GM12878 (cell line): ENCODE measurements at regions not wholly inside any gene's neighbourhood (a gene's known extent, or its start where the extent isn't known, plus 50 kb on each side); places are given as distances from the start of the nearest gene placed in this dataset.

ENCODE experiments used
- ATAC-seq: fragments of 200-7000 bp; cut with Tn5 transposase; 3 replicates; pipeline ENCODE4 v1.9.1; 2020; ENCODE audit warnings: mild to moderate bottlenecking, moderate library complexity
- BruUV-seq: library from RNA; stranded (reverse); fragments of 400-500 nt; replicated peaks from 2 replicates; lab custom pipeline; 2021; lab: Mats Ljungman, UMichigan
- CTCF ChIA-PET: fragments of 300-600 bp; sonication (Branson Sonifier 250); formaldehyde crosslinking; extraction: SDS; loops from one replicate; lab custom pipeline; 2021; ENCODE audit warnings: inconsistent platforms; lab: Yijun Ruan, JAX
- POLR2A ChIA-PET: fragments of 350-600 bp; formaldehyde crosslinking; extraction: SDS; loops from one replicate; lab custom pipeline; 2021; ENCODE audit warnings: inconsistent platforms; lab: Charles Lee
- RAD21 ChIA-PET: fragments of 300-600 bp; sonication (Branson Sonifier 250); formaldehyde crosslinking; loops from one replicate; lab custom pipeline; 2023; ENCODE audit warnings: antibody characterized with exemption; ENCODE audit not compliant: unreplicated experiment; lab: Charles Lee
- SMC1A ChIA-PET: fragments of 300-600 bp; sonication (Branson Sonifier 250); formaldehyde crosslinking; loops from one replicate; lab custom pipeline; 2023; ENCODE audit not compliant: unreplicated experiment, uncharacterized antibody; lab: Charles Lee
- DNase-seq: peaks from one replicate; pipeline ENCODE4 v3.0.0-alpha.2; 2011; ENCODE audit warnings: low read depth, low spot score
- FAIRE-seq: peaks from 3 replicates; lab custom pipeline; 2011; peaks lifted over from hg19 to GRCh38; lab: Jason Lieb, UNC
- H2AFZ ChIP-seq: 2 replicates; pipeline ENCODE4 v1.6.0; 2011; ENCODE audit warnings: low read depth, low read length, control low read depth; ENCODE audit not compliant: control insufficient read depth
- H3K27ac ChIP-seq: 2 replicates; pipeline ENCODE4 v1.5.1; 2011; ENCODE audit warnings: control low read depth; ENCODE audit not compliant: control insufficient read depth, insufficient read depth
- H3K27me3 ChIP-seq, 2 experiments: replicated peaks in 1 of 2; 2 replicates each; pipeline versions ENCODE4 v1.6.0 to v1.6.1; 2011; ENCODE audit warnings: low read length in 1 of 2; ENCODE audit not compliant: control insufficient read depth in 2 of 2, insufficient read depth in 2 of 2
- H3K36me3 ChIP-seq, 2 experiments: 2 replicates each; pipeline ENCODE4 v1.5.1; 2011; ENCODE audit warnings: low read length in 1 of 2; ENCODE audit not compliant: control insufficient read depth in 2 of 2, insufficient read depth in 2 of 2
- H3K4me1 ChIP-seq: 2 replicates; pipeline ENCODE4 v1.6.1; 2011; ENCODE audit warnings: mild to moderate bottlenecking, low read length, moderate library complexity, mixed read lengths; ENCODE audit not compliant: control insufficient read depth, insufficient read depth
- H3K4me2 ChIP-seq: 2 replicates; pipeline ENCODE4 v1.6.0; 2011; ENCODE audit warnings: control low read depth; ENCODE audit not compliant: control insufficient read depth, insufficient read depth
- H3K4me3 ChIP-seq: fragments of 200-600 bp; sonication (generic); 2 replicates; pipeline ENCODE4 v1.5.1; 2016
- H3K79me2 ChIP-seq: 2 replicates; pipeline ENCODE4 v1.6.0; 2011; ENCODE audit warnings: low read length; ENCODE audit not compliant: control insufficient read depth, insufficient read depth
- H3K9ac ChIP-seq: 2 replicates; pipeline ENCODE4 v1.8.0; 2011; ENCODE audit warnings: low read length, control low read depth, mixed read lengths; ENCODE audit not compliant: control insufficient read depth, insufficient read depth
- H3K9me3 ChIP-seq: replicated peaks from 3 replicates; pipeline ENCODE4 v1.5.1; 2011; ENCODE audit warnings: mild to moderate bottlenecking, low read length; ENCODE audit not compliant: control insufficient read depth, insufficient read depth
- H4K20me1 ChIP-seq: 2 replicates; pipeline ENCODE4 v1.6.0; 2011; ENCODE audit not compliant: control insufficient read depth, insufficient read depth
- BACH1 ChIP-seq: fragments of 450-650 bp; IDR thresholded peaks from 2 replicates; pipeline ENCODE4 v1.6.1; 2017; ENCODE audit warnings: mild to moderate bottlenecking, borderline replicate concordance
- BCL3 ChIP-seq: IDR thresholded peaks from 2 replicates; pipeline ENCODE4 v1.6.1; 2011; ENCODE audit warnings: borderline replicate concordance, low read depth, mild to moderate bottlenecking, moderate library complexity, low read length; ENCODE audit not compliant: insufficient read depth, poor library complexity, severe bottlenecking
- CHD1 ChIP-seq: IDR thresholded peaks from 2 replicates; pipeline ENCODE4 v1.6.1; 2012; ENCODE audit warnings: low read depth, low read length, improper control_type of control experiment
- EED ChIP-seq: sonication (generic); IDR thresholded peaks from 2 replicates; pipeline ENCODE4 v1.6.1; 2016; ENCODE audit warnings: antibody characterized with exemption, low read depth
- EGR1 ChIP-seq, 2 experiments: IDR thresholded peaks; 1 replicate in 1 of 2; 2 replicates in 1 of 2; pipeline ENCODE4 v1.6.1; 2011 to 2012; ENCODE audit warnings: low read depth in 2 of 2, low read length in 2 of 2, borderline replicate concordance in 1 of 2, mild to moderate bottlenecking in 1 of 2, moderate library complexity in 1 of 2
- GATAD2B ChIP-seq: fragments of 450-650 bp; conservative IDR thresholded peaks from 2 replicates; pipeline ENCODE4 v1.6.1; 2017; ENCODE audit warnings: low read depth, mild to moderate bottlenecking, moderate library complexity
- MXI1 ChIP-seq: fragments of 150-350 bp; IDR thresholded peaks from 2 replicates; pipeline ENCODE4 v1.6.1; 2011; ENCODE audit warnings: low read depth, mild to moderate bottlenecking, inconsistent platforms, low read length, improper control_type of control experiment
- MYC ChIP-seq: IDR thresholded peaks from 2 replicates; pipeline ENCODE4 v1.6.1; 2011; ENCODE audit warnings: mild to moderate bottlenecking, low read length, moderate library complexity, inconsistent platforms; ENCODE audit not compliant: insufficient read depth, insufficient replicate concordance, insufficient read length, severe bottlenecking
- PML ChIP-seq: IDR thresholded peaks from 2 replicates; pipeline ENCODE4 v1.6.1; 2012; ENCODE audit warnings: low read length, inconsistent platforms
- RELB ChIP-seq: fragments of 450-650 bp; IDR thresholded peaks from 2 replicates; pipeline ENCODE4 v1.6.1; 2017; ENCODE audit warnings: low read depth, mild to moderate bottlenecking, moderate library complexity
- SP1 ChIP-seq: IDR thresholded peaks from one replicate; pipeline ENCODE4 v1.6.1; 2011; ENCODE audit warnings: low read depth, low read length
- SUZ12 ChIP-seq: fragments of 200-600 bp; sonication (generic); IDR thresholded peaks from one replicate; pipeline ENCODE4 v1.6.1; 2018; ENCODE audit warnings: antibody characterized with exemption, mild to moderate bottlenecking; ENCODE audit not compliant: unreplicated experiment
- ZBED1 ChIP-seq: IDR thresholded peaks from 2 replicates; pipeline ENCODE4 v1.6.1; 2016; ENCODE audit warnings: borderline replicate concordance
- ZBTB11 ChIP-seq: fragments of 450-650 bp; formaldehyde crosslinking; IDR thresholded peaks from 2 replicates; pipeline ENCODE4 v1.5.0; 2022; ENCODE audit warnings: mild to moderate bottlenecking, missing genetic modification characterization
- ZZZ3 ChIP-seq: IDR thresholded peaks from 2 replicates; pipeline ENCODE4 v1.6.1; 2011; ENCODE audit warnings: low read depth; ENCODE audit not compliant: control insufficient read depth, insufficient read length
- WGBS: methylation state at CpG from one replicate; pipeline ENCODE4 v1.1.6; 2016; ENCODE audit warnings: low lambda C conversion rate; ENCODE audit not compliant: insufficient replicate concordance, insufficient coverage; ENCODE audit errors: missing lambda C conversion rate; 5-methylcytosine and 5-hydroxymethylcytosine counted together
- in situ Hi-C: fragments of 300-500 bp; cut with MboI; formaldehyde crosslinking; loops from 9 replicates; pipeline ENCODE4 v1.14.3; 2018; ENCODE audit warnings: mixed read lengths
- intact Hi-C: fragments of 100-400 bp; cut with micrococcal nuclease; formaldehyde crosslinking; loops from one replicate; pipeline ENCODE4 v1.14.2; 2022; ENCODE audit not compliant: unreplicated experiment

GRCh38 chr2:180075870-180076269 is 68.8 kb upstream of the CWC22 start:
- no TSS peak for BruUV-seq
- ATAC-seq (no peak), DNase-seq (no peak), FAIRE-seq (no peak)
- no peaks in the 10 kb centered on the region for H4K20me1 ChIP-seq
- no peaks in the 10 kb centered on the region for H3K79me2 ChIP-seq
- no peak overlapping the region for H3K4me2 ChIP-seq
- H3K9ac ChIP-seq, result no peak overlapping the region
- H3K4me3 ChIP-seq, result no peak overlapping the region
- no peak overlapping the region for H2AFZ ChIP-seq
- ChIA-PET POLR2A (no interaction called here), RAD21 (interaction anchor here (1.3 kb wide), 1 partner anchor 107 kb away, joined by 3 read pairs; no protein-coding TSS in a partner anchor), CTCF (no interaction called here), SMC1A (no interaction called here)
- in situ Hi-C loops (no loop called here), intact Hi-C loops (loop anchor here (5.0 kb wide), 1 partner anchor 234 kb away; no protein-coding TSS in a partner anchor)
- H3K36me3 ChIP-seq, result no peaks in the 10 kb centered on the region
- no peak for TF ChIP-seq BACH1
- no peak for TF ChIP-seq EGR1 (IDR thresholded peaks at IDR 0.05; ENCODE audit: borderline replicate concordance in 1 of 2, low read depth in 2 of 2, low read length in 2 of 2)
- no peak for TF ChIP-seq BCL3
- no peak for TF ChIP-seq CHD1
- no peak for TF ChIP-seq MXI1
- no peak for TF ChIP-seq RELB
- no peak for TF ChIP-seq GATAD2B
- no peak for TF ChIP-seq ZBED1
- TF ChIP-seq PML, result no peak
- no peak for TF ChIP-seq ZBTB11 (CRISPR knock-in tag)
- no peak for TF ChIP-seq MYC
- TF ChIP-seq ZZZ3, result no peak
- TF ChIP-seq SUZ12, result no peak
- TF ChIP-seq EED, result no peak
- TF ChIP-seq SP1, result no peak
- no peaks in the 10 kb centered on the region for H3K4me1 ChIP-seq
- 33% methylated on average over 4 of the region's 4 CpGs for WGBS
- H3K27me3 ChIP-seq, result no peaks in the 10 kb centered on the region
- no peak overlapping the region for H3K27ac ChIP-seq
- H3K9me3 ChIP-seq, result no peaks in the 10 kb centered on the region
